ENCODE measurements at regions not wholly inside any gene's neighbourhood (a gene's known extent, or its start where the extent isn't known, plus 50 kb on each side); places are given as distances from the start of the nearest gene placed in this dataset.

DNA sequence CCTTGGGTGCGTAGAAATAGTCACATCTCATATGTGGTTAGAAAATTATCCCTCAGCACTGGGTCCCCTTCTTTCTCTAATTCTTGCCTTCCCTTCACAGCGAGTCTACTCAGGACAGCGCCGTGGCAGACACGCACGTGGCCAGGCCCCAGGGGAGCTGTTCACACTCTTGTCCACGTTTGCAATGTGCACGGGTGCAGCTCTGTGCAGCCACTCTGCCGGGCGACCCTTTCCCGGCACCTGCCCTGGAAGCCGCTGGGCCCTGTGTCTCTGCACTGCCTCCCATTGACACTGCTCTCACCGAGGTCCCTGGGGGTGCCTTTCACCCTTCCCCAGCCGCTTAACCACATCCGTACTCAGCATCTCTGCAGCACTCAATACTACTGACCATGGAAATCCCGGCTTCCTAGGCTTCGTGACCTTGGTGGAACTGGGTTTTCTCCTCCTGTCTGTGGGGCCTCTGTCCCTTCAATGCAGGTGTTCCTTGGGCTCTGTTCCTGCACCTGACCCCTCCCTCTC is 104.9 kb downstream of the DACT2 start (continued):
- TF ChIP-seq CREB1 (IDR thresholded peaks at IDR 0.05) (no peak), CREB1 (CRISPR knock-in tag; IDR thresholded peaks at IDR 0.05) (no peak), ZNF764 (CRISPR knock-in tag; IDR thresholded peaks at IDR 0.05; ENCODE audit: low read depth) (no peak)

DNA sequence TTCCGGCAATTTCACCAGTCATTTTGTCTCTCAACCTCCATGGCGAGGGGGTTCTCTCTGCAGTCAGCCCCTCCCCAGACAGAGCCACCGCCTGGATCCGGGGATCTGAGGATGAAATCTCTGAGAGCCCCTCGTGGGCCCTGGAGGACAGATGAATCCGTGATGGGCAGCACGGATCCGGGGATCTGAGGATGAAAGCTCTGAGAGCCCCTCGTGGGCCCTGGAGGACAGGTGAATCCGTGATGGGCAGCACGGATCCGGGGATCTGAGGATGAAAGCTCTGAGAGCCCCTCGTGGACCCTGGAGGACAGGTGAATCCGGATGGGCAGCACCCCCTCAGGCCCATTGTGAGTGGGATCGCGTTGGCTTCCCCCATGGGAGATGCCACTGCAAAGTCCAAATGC is 106.5 kb downstream of the DACT2 start:
- 0% methylated on average over 16 of the region's 16 CpGs for WGBS (ENCODE audit: insufficient coverage, low coverage, missing lambda C conversion rate)
- Histone ChIP-seq H3K4me2 (ENCODE audit: insufficient read depth, low read length) (no peak overlapping the region), H3K4me3 (no peak overlapping the region), H3K9ac (ENCODE audit: insufficient read depth in 1 of 2, low read depth in 2 of 2, low read length in 2 of 2) (no peak overlapping the region), H3K27me3 (ENCODE audit: control insufficient read depth in 2 of 2, insufficient read depth in 2 of 2, low read length in 2 of 2) (peaks cover 52 to 72% of the 10 kb centered on the region in 2 experiments), H3K36me3 (ENCODE audit: control insufficient read depth, insufficient read depth, low read length) (no peaks in the 10 kb centered on the region), H3K79me2 (ENCODE audit: control insufficient read depth, insufficient read depth, low read length) (no peaks in the 10 kb centered on the region), H4K20me1 (replicated peaks; ENCODE audit: control insufficient read depth, insufficient read depth, low read length) (peaks cover 6% of the 10 kb centered on the region; the same call in 1 of the 2 replicates), H3K27ac (ENCODE audit: extremely low read depth, low read depth, low read length) (no peak overlapping the region), H3K9me1 (ENCODE audit: control insufficient read depth, insufficient read depth, low read length) (no peaks in the 10 kb centered on the region), H3K4me1 (replicated peaks in 1 of 2; ENCODE audit: control insufficient read depth in 2 of 2, insufficient read depth in 2 of 2, low read length in 2 of 2) (peaks cover 0 to 4% of the 10 kb centered on the region in 2 experiments; a peak in 2 of 5 replicates), H2AFZ (ENCODE audit: low read depth, low read length) (no peak overlapping the region), H3K9me3 (replicated peaks; ENCODE audit: control insufficient read depth, insufficient read depth, low read depth, low read length) (no peaks in the 10 kb centered on the region; the same call in 1 of the 2 replicates)
- in situ Hi-C loops (cut with MboI) (no loop called here), intact Hi-C loops (cut with micrococcal nuclease) (no loop called here)
- TF ChIP-seq ZSCAN29 (IDR thresholded peaks at IDR 0.05) = no peak
- no peak for TF ChIP-seq CHD1 (IDR thresholded peaks at IDR 0.05; ENCODE audit: low read length)
- TF ChIP-seq POLR3G (IDR thresholded peaks at IDR 0.05; ENCODE audit: extremely low read depth, insufficient read length, insufficient replicate concordance) = no peak
- no peak for TF ChIP-seq TAF9B (IDR thresholded peaks at IDR 0.05; ENCODE audit: partially characterized antibody)
- TF ChIP-seq, protein P1, sequence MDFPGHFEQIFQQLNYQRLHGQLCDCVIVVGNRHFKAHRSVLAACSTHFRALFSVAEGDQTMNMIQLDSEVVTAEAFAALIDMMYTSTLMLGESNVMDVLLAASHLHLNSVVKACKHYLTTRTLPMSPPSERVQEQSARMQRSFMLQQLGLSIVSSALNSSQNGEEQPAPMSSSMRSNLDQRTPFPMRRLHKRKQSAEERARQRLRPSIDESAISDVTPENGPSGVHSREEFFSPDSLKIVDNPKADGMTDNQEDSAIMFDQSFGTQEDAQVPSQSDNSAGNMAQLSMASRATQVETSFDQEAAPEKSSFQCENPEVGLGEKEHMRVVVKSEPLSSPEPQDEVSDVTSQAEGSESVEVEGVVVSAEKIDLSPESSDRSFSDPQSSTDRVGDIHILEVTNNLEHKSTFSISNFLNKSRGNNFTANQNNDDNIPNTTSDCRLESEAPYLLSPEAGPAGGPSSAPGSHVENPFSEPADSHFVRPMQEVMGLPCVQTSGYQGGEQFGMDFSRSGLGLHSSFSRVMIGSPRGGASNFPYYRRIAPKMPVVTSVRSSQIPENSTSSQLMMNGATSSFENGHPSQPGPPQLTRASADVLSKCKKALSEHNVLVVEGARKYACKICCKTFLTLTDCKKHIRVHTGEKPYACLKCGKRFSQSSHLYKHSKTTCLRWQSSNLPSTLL (IDR thresholded peaks at IDR 0.05) = no peak
- no peak for TF ChIP-seq NFXL1 (CRISPR knock-in tag; IDR thresholded peaks at IDR 0.05)
- TF ChIP-seq, protein P2, sequence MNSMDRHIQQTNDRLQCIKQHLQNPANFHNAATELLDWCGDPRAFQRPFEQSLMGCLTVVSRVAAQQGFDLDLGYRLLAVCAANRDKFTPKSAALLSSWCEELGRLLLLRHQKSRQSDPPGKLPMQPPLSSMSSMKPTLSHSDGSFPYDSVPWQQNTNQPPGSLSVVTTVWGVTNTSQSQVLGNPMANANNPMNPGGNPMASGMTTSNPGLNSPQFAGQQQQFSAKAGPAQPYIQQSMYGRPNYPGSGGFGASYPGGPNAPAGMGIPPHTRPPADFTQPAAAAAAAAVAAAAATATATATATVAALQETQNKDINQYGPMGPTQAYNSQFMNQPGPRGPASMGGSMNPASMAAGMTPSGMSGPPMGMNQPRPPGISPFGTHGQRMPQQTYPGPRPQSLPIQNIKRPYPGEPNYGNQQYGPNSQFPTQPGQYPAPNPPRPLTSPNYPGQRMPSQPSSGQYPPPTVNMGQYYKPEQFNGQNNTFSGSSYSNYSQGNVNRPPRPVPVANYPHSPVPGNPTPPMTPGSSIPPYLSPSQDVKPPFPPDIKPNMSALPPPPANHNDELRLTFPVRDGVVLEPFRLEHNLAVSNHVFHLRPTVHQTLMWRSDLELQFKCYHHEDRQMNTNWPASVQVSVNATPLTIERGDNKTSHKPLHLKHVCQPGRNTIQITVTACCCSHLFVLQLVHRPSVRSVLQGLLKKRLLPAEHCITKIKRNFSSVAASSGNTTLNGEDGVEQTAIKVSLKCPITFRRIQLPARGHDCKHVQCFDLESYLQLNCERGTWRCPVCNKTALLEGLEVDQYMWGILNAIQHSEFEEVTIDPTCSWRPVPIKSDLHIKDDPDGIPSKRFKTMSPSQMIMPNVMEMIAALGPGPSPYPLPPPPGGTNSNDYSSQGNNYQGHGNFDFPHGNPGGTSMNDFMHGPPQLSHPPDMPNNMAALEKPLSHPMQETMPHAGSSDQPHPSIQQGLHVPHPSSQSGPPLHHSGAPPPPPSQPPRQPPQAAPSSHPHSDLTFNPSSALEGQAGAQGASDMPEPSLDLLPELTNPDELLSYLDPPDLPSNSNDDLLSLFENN (IDR thresholded peaks at IDR 0.05; ENCODE audit: low read depth in 2 of 2, low read length in 2 of 2) = no peak
- TF ChIP-seq, protein P3, sequence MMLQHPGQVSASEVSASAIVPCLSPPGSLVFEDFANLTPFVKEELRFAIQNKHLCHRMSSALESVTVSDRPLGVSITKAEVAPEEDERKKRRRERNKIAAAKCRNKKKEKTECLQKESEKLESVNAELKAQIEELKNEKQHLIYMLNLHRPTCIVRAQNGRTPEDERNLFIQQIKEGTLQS (IDR thresholded peaks at IDR 0.05) = no peak
- TF ChIP-seq, protein P3 (CRISPR knock-in tag; conservative IDR thresholded peaks at IDR 0.05) = no peak
- TF ChIP-seq, protein P4, sequence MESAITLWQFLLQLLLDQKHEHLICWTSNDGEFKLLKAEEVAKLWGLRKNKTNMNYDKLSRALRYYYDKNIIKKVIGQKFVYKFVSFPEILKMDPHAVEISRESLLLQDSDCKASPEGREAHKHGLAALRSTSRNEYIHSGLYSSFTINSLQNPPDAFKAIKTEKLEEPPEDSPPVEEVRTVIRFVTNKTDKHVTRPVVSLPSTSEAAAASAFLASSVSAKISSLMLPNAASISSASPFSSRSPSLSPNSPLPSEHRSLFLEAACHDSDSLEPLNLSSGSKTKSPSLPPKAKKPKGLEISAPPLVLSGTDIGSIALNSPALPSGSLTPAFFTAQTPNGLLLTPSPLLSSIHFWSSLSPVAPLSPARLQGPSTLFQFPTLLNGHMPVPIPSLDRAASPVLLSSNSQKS (CRISPR knock-in tag; IDR thresholded peaks at IDR 0.05) = no peak
- DNase-seq (ENCODE audit: extremely low read depth in 1 of 4, low spot score in 3 of 4) = no peak
- POLR2A ChIA-PET = interaction anchor here (0.8 kb wide), 1 partner anchor 31 kb away, joined by 3 read pairs; no protein-coding TSS in a partner anchor
- FAIRE-seq = no peak
- ATAC-seq = no peak
- CTCF ChIA-PET (ENCODE audit: low intra/inter-chr PET ratio) = no interaction called here
- BruUV-seq (replicated peaks) = no TSS peak
